ENCODE measurements at regions not wholly inside any gene's neighbourhood (a gene's known extent, or its start where the extent isn't known, plus 50 kb on each side); places are given as distances from the start of the nearest gene placed in this dataset.

DNA sequence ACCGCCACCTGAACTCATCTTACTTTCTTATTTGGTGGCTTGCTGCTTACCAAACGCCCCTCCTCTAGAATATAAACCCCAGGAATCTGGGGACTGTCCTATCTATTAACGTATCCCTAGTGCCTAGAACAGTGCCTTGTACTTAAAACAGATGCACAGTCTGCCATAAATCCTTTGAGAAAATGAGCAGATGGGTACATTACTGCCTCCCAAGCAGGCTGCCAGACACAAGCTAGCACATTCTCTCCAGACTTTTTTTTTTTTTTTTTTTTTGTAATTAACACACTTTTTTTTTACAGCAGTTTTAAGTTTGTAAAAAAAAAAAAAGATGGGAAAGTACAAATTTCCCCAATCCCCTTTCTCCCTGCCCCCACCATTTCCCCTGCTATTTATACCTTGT lies 57.3 kb upstream of the RPL38 start:
- H3K4me3 ChIP-seq (ENCODE audit: control insufficient read depth, low read depth, low read length) = no peak overlapping the region
- DNase-seq (ENCODE audit: low read depth) = no peak
- TF ChIP-seq, protein P1, sequence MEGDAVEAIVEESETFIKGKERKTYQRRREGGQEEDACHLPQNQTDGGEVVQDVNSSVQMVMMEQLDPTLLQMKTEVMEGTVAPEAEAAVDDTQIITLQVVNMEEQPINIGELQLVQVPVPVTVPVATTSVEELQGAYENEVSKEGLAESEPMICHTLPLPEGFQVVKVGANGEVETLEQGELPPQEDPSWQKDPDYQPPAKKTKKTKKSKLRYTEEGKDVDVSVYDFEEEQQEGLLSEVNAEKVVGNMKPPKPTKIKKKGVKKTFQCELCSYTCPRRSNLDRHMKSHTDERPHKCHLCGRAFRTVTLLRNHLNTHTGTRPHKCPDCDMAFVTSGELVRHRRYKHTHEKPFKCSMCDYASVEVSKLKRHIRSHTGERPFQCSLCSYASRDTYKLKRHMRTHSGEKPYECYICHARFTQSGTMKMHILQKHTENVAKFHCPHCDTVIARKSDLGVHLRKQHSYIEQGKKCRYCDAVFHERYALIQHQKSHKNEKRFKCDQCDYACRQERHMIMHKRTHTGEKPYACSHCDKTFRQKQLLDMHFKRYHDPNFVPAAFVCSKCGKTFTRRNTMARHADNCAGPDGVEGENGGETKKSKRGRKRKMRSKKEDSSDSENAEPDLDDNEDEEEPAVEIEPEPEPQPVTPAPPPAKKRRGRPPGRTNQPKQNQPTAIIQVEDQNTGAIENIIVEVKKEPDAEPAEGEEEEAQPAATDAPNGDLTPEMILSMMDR (conservative IDR thresholded peaks at IDR 0.05; ENCODE audit: control insufficient read depth, insufficient read depth, low read depth, low read length) = no peak

DNA sequence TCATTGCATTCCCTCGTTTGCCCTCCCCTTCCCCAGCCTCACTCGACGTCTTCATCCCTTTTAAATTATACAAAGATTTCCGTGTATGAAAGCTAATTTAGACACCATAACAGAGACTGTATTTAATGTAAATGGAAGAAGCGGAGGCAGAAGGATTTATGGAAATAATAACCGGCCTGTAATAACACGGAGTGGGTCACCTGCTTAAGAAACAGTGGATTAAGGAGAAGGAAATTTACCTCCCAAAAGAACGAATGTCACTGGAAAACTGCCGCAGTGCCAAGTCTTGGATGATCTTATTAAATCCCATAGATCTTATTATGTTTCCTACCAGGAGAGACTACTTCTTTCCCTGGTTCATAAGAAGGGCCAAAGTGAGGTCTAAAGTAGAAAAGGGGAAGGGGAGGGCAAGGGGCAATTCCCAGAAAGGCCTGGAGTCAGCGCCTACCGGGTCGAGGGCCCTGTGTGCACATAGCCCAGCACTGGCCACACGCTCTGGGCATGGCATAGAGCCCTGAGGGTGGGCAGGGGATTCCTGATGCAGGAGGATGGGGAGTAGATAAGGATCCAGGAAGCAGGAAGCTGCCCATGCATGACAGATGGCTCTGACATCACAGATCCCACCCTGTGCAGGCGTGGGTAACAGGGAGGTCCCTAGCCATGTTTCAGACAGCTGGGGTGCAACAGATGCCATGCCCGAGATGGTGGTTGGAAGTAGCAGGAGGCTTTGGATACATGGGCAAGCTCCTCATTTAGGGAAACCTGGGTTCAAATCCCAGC lies 56.2 kb upstream of the RPL38 start:
- TF ChIP-seq, protein P1 (conservative IDR thresholded peaks at IDR 0.05; ENCODE audit: control insufficient read depth, insufficient read depth, low read depth, low read length) = no peak
- H3K4me3 ChIP-seq (ENCODE audit: control insufficient read depth, low read depth, low read length) = no peak overlapping the region
- no peak for DNase-seq (ENCODE audit: low read depth)

DNA sequence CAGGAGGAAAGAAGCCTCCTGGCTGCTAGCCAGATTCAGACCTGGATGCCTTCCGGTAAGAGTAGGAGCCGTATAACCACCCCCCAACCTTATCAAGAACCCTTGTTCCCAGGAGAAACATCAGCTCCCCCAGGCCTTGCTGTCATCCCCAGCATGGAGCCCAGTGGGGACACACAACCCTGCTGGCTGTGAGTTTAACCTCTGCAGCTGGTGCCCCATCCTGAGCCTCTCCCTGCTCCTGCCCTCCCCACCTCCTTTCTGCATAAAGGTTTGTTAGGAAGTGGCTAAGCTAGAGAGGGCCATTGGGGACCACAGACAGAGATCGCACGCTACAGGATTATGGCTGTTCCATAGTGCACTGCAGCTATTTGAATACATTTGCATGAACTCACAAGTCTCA lies 55.5 kb upstream of the RPL38 start:
- TF ChIP-seq, protein P1 (conservative IDR thresholded peaks at IDR 0.05; ENCODE audit: control insufficient read depth, insufficient read depth, low read depth, low read length) = no peak
- H3K4me3 ChIP-seq (ENCODE audit: control insufficient read depth, low read depth, low read length) = no peak overlapping the region
- no peak for DNase-seq (ENCODE audit: low read depth)

DNA sequence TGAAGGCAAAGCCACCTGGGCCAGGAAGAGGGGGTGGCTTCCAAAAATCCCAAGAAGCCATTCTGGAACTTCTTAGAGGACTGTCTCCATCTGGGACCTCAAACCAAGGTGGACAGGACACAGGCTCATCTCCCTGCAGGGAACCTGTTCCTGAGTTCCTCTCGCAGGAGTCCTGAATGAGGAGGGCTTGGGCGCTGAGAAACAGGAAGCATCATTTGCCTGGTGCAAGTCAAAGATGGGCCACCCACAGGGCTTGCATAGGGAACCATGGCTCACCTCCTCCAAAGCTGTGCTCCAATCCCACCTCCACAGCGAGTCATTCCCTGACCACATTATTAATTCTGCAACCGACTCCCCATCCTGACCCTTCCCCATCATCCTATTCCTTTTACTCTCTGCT lies 55.0 kb upstream of the RPL38 start:
- no peak overlapping the region for H3K4me3 ChIP-seq (ENCODE audit: control insufficient read depth, low read depth, low read length)
- DNase-seq (ENCODE audit: low read depth) = no peak
- TF ChIP-seq, protein P1 (conservative IDR thresholded peaks at IDR 0.05; ENCODE audit: control insufficient read depth, insufficient read depth, low read depth, low read length) = no peak

DNA sequence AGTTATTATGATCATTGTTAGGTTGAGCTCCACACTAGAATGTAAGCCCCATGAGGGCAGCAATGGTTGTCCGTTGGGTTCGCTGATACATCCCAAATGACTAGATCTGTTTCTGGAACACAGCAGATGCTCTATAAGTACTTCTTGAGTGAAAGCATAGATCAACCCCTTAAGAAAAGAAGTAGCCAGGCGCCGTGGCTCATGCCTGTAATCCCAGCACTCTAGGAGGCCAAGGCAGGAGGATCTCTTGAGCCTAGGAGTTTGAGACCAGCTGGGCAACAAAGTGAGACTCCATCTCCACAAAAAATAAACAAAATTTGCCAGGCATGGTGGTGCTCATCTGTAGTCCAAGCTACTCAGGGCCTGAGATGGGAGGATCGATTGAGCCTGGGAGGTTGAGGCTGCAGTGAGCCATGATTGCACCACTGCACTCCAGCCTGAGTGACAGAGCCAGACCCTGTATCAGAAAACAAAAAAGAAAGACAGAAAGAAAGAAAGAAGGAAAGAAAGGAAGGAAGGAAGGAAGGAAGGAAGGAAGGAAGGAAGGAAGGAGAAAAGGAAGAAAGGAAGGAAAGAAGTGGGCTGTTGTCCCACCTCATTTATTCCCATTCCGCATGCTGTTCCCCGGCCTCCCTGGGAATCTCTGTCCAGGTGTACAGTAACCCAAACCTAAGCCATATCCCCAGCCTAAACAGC lies 54.4 kb upstream of the RPL38 start:
- DNase-seq (ENCODE audit: low read depth) = no peak
- TF ChIP-seq, protein P1 (conservative IDR thresholded peaks at IDR 0.05; ENCODE audit: control insufficient read depth, insufficient read depth, low read depth, low read length) = no peak

DNA sequence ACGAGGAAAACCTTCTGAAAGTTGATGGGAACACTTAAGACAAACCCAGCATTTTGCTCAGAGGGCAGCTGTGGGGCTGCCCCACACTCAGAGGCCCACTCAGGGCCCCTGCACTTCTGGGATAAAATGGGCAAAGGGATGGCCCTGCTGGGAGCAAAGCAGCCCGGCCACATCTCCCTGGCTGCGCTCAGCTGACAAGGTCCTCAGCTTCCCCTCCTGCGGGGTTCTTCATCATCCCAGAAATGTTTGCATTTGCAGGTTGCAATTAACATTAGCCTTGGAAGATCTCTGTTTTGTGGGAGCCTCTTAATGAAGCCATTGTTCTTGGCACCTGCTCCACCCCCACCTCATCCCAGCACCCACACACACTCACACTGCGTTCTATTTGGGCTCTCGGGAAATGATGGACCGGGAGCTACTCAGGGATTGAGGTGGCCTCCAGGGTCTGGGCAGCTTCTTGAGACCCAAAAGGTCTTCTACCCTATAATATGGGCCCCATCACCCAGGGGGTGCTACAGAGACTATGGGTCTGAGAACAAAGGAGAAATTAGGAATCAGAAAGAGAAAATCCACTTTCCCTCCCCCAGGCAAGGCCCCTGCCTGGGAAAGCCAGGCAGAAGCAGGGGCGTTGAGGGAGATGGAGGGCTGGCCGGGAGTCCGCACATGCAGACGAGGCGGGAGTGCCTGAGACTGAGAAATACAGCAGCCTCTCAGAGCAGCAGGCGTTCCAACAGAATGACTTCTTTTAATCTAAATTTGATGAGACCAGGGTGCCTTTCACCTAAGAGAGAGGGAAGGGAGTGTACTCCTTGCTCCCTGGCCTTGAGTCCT lies 53.7 kb upstream of the RPL38 start:
- no peak for DNase-seq (ENCODE audit: low read depth)
- TF ChIP-seq, protein P1 (conservative IDR thresholded peaks at IDR 0.05; ENCODE audit: control insufficient read depth, insufficient read depth, low read depth, low read length) = no peak
- no peak overlapping the region for H3K4me3 ChIP-seq (ENCODE audit: control insufficient read depth, low read depth, low read length)

More for the DNA sequence above, 54.4 kb upstream of the RPL38 start:
- no peak overlapping the region for H3K4me3 ChIP-seq (ENCODE audit: control insufficient read depth, low read depth, low read length)
